Liver (tissue), 8 donors: ENCODE measurements at regions not wholly inside any gene's neighbourhood (a gene's known extent, or its start where the extent isn't known, plus 50 kb on each side); places are given as distances from the start of the nearest gene placed in this dataset.

ENCODE experiments used
- DNase-seq: peaks from one replicate; pipeline ENCODE4 v3.0.0-alpha.2; 2017; ENCODE audit warnings: low spot score
- H3K27ac ChIP-seq, 2 donors: one replicate each; pipeline ENCODE4 v1.7.0; 2013; ENCODE audit warnings: inconsistent platforms in 2 of 2, low read length in 2 of 2, control low read depth in 1 of 2, low read depth in 1 of 2, mild to moderate bottlenecking in 1 of 2
- H3K27me3 ChIP-seq, 4 donors: one replicate each; pipeline versions ENCODE4 v1.6.1 to v1.7.0; 2013; ENCODE audit warnings: low read length in 3 of 4, inconsistent platforms in 1 of 4, mild to moderate bottlenecking in 1 of 4, moderate library complexity in 1 of 4; ENCODE audit not compliant: control insufficient read depth in 4 of 4, insufficient read depth in 4 of 4
- H3K36me3 ChIP-seq, 4 donors: one replicate each; pipeline versions ENCODE4 v1.6.1 to v1.7.0; 2013; ENCODE audit warnings: low read length in 3 of 4, mild to moderate bottlenecking in 3 of 4, low read depth in 1 of 4, moderate library complexity in 1 of 4; ENCODE audit not compliant: control insufficient read depth in 4 of 4, insufficient read depth in 3 of 4
- H3K4me1 ChIP-seq, 4 donors: one replicate each; pipeline versions ENCODE4 v1.6.1 to v1.7.0; 2013; ENCODE audit warnings: low read length in 3 of 4, mild to moderate bottlenecking in 3 of 4, moderate library complexity in 1 of 4; ENCODE audit not compliant: control insufficient read depth in 4 of 4, insufficient read depth in 4 of 4
- H3K4me3 ChIP-seq, 3 donors: one replicate each; pipeline versions ENCODE4 v1.6.1 to v1.7.0; 2013; ENCODE audit warnings: low read length in 3 of 3, control low read depth in 1 of 3, low read depth in 1 of 3, mild to moderate bottlenecking in 1 of 3
- H3K9ac ChIP-seq, 2 donors: one replicate each; pipeline ENCODE4 v1.7.0; 2013; ENCODE audit warnings: low read length in 2 of 2, mild to moderate bottlenecking in 2 of 2, moderate library complexity in 2 of 2, control low read depth in 1 of 2, low read depth in 1 of 2
- H3K9me3 ChIP-seq, 4 donors: one replicate each; pipeline versions ENCODE4 v1.6.1 to v1.7.0; 2013; ENCODE audit warnings: low read length in 3 of 4; ENCODE audit not compliant: control insufficient read depth in 4 of 4
- EGR1 ChIP-seq, 2 donors: IDR thresholded peaks; 2 replicates each; pipeline ENCODE4 v1.6.1; 2016 to 2018; ENCODE audit warnings: antibody characterized with exemption in 2 of 2, low read depth in 2 of 2
- FOXA1 ChIP-seq: IDR thresholded peaks from 2 replicates; pipeline ENCODE4 v1.6.1; 2016; ENCODE audit warnings: antibody characterized with exemption
- FOXA2 ChIP-seq: IDR thresholded peaks from 2 replicates; pipeline ENCODE4 v1.6.1; 2016; ENCODE audit warnings: antibody characterized with exemption
- GABPA ChIP-seq, 2 donors: IDR thresholded peaks in 1 of 2; conservative IDR thresholded peaks in 1 of 2; 2 replicates each; pipeline ENCODE4 v1.6.1; 2016; ENCODE audit warnings: antibody characterized with exemption in 2 of 2, mild to moderate bottlenecking in 1 of 2, moderate library complexity in 1 of 2
- HNF4A ChIP-seq, 2 donors: conservative IDR thresholded peaks; 2 replicates each; pipeline ENCODE4 v1.6.1; 2016; ENCODE audit warnings: antibody characterized with exemption in 2 of 2, mild to moderate bottlenecking in 2 of 2
- HNF4G ChIP-seq: IDR thresholded peaks from 2 replicates; pipeline ENCODE4 v1.6.1; 2016; ENCODE audit warnings: antibody characterized with exemption
- JUND ChIP-seq, 2 donors: IDR thresholded peaks; 2 replicates each; pipeline ENCODE4 v1.6.1; 2016; ENCODE audit warnings: antibody characterized with exemption in 2 of 2
- NR2F2 ChIP-seq: IDR thresholded peaks from 2 replicates; pipeline ENCODE4 v1.6.1; 2016; ENCODE audit warnings: antibody characterized with exemption
- RAD21 ChIP-seq, 2 donors: IDR thresholded peaks; 2 replicates each; pipeline ENCODE4 v1.6.1; 2016; ENCODE audit warnings: antibody characterized with exemption in 2 of 2, mild to moderate bottlenecking in 2 of 2
- REST ChIP-seq: IDR thresholded peaks from 2 replicates; pipeline ENCODE4 v1.6.1; 2016; ENCODE audit warnings: antibody characterized with exemption, mild to moderate bottlenecking
- RXRA ChIP-seq, 2 donors: IDR thresholded peaks; 2 replicates each; pipeline ENCODE4 v1.6.1; 2017 to 2018; ENCODE audit warnings: antibody characterized with exemption in 2 of 2, mild to moderate bottlenecking in 1 of 2
- SP1 ChIP-seq: IDR thresholded peaks from 2 replicates; pipeline ENCODE4 v1.6.1; 2018; ENCODE audit warnings: antibody characterized with exemption, mild to moderate bottlenecking
- TAF1 ChIP-seq: conservative IDR thresholded peaks from 2 replicates; pipeline ENCODE4 v1.6.1; 2016; ENCODE audit warnings: antibody characterized with exemption, mild to moderate bottlenecking
- YY1 ChIP-seq: IDR thresholded peaks from 2 replicates; pipeline ENCODE4 v1.6.1; 2016; ENCODE audit warnings: antibody characterized with exemption, mild to moderate bottlenecking
- WGBS: extraction: QIAGEN DNeasy Blood & Tissue Kit; methylation state at CpG from one replicate; pipeline ENCODE4 v1.1.7; 2013; 5-methylcytosine and 5-hydroxymethylcytosine counted together
- TF ChIP-seq, protein P1 (sequence below): IDR thresholded peaks from 2 replicates; pipeline ENCODE4 v1.6.1; 2016; ENCODE audit warnings: antibody characterized with exemption
- TF ChIP-seq, protein P2 (sequence below): IDR thresholded peaks from 2 replicates; pipeline ENCODE4 v1.6.1; 2016; ENCODE audit warnings: antibody characterized with exemption
- TF ChIP-seq, protein P3 (sequence below): IDR thresholded peaks from 2 replicates; pipeline ENCODE4 v1.6.1; 2016; ENCODE audit warnings: antibody characterized with exemption
- TF ChIP-seq, protein P4 (sequence below): fragments of 150-350 bp; IDR thresholded peaks from 2 replicates; pipeline ENCODE4 v1.5.1; 2017; ENCODE audit warnings: improper control_type of control experiment, low read depth, low read length; ENCODE audit not compliant: missing input control
- donor health status: healthy.
- donor health status: healthy.
- donor health status: healthy.
- donor health status: healthy.
- donor health status: healthy.

DNA sequence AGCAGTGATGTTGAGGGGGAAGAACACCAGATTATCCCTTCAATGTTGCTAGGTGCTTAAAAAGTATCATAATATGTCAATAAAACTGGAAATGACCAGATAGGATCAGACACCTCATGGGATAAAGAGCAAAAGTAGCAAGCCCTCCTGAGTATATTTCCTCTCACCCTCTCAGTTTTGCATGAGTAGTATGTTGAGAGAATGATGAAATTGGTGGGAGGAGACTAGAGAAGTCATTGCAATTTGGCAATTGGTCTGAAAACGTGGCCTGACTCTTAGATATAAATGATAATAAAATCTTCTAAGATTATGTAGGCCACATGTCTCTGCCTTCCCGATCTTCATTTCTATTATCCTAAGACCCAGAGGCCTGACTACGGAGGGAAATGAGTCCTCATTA, 151.2 kb upstream of the ARRDC3 start:
- H3K9ac ChIP-seq: no peak overlapping the region
- no peak overlapping the region for H3K4me3 ChIP-seq
- DNase-seq: no peak
- TF ChIP-seq RAD21 (IDR thresholded peaks at IDR 0.05): no peak
- TF ChIP-seq SP1: no peak
- no peak for TF ChIP-seq GABPA (IDR thresholded peaks at IDR 0.05 in 1 of 2, conservative IDR thresholded peaks at IDR 0.05 in 1 of 2)
- TF ChIP-seq TAF1: no peak
- TF ChIP-seq YY1: no peak
- TF ChIP-seq RXRA (IDR thresholded peaks at IDR 0.05): no peak
- no peak for TF ChIP-seq REST
- no peak for TF ChIP-seq FOXA2
- TF ChIP-seq, protein P1, sequence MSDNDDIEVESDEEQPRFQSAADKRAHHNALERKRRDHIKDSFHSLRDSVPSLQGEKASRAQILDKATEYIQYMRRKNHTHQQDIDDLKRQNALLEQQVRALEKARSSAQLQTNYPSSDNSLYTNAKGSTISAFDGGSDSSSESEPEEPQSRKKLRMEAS: no peak
- no peak for TF ChIP-seq NR2F2
- no peak for TF ChIP-seq FOXA1
- TF ChIP-seq, protein P2, sequence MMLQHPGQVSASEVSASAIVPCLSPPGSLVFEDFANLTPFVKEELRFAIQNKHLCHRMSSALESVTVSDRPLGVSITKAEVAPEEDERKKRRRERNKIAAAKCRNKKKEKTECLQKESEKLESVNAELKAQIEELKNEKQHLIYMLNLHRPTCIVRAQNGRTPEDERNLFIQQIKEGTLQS: no peak
- TF ChIP-seq, protein P3, sequence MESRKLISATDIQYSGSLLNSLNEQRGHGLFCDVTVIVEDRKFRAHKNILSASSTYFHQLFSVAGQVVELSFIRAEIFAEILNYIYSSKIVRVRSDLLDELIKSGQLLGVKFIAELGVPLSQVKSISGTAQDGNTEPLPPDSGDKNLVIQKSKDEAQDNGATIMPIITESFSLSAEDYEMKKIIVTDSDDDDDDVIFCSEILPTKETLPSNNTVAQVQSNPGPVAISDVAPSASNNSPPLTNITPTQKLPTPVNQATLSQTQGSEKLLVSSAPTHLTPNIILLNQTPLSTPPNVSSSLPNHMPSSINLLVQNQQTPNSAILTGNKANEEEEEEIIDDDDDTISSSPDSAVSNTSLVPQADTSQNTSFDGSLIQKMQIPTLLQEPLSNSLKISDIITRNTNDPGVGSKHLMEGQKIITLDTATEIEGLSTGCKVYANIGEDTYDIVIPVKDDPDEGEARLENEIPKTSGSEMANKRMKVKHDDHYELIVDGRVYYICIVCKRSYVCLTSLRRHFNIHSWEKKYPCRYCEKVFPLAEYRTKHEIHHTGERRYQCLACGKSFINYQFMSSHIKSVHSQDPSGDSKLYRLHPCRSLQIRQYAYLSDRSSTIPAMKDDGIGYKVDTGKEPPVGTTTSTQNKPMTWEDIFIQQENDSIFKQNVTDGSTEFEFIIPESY: no peak
- TF ChIP-seq HNF4G: no peak
- TF ChIP-seq, protein P4, sequence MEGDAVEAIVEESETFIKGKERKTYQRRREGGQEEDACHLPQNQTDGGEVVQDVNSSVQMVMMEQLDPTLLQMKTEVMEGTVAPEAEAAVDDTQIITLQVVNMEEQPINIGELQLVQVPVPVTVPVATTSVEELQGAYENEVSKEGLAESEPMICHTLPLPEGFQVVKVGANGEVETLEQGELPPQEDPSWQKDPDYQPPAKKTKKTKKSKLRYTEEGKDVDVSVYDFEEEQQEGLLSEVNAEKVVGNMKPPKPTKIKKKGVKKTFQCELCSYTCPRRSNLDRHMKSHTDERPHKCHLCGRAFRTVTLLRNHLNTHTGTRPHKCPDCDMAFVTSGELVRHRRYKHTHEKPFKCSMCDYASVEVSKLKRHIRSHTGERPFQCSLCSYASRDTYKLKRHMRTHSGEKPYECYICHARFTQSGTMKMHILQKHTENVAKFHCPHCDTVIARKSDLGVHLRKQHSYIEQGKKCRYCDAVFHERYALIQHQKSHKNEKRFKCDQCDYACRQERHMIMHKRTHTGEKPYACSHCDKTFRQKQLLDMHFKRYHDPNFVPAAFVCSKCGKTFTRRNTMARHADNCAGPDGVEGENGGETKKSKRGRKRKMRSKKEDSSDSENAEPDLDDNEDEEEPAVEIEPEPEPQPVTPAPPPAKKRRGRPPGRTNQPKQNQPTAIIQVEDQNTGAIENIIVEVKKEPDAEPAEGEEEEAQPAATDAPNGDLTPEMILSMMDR: no peak
- no peak for TF ChIP-seq EGR1 (IDR thresholded peaks at IDR 0.05; ENCODE audit: low read depth in 2 of 2)
- TF ChIP-seq HNF4A (conservative IDR thresholded peaks at IDR 0.05): no peak
- no peak for TF ChIP-seq JUND (IDR thresholded peaks at IDR 0.05)
- no peaks in the 10 kb centered on the region for H3K4me1 ChIP-seq
- no peaks in the 10 kb centered on the region for H3K27me3 ChIP-seq
- no peaks in the 10 kb centered on the region for H3K9me3 ChIP-seq
- no peaks in the 10 kb centered on the region for H3K36me3 ChIP-seq
- WGBS: 79% methylated on average over 3 of the region's 3 CpGs
- H3K27ac ChIP-seq: no peak overlapping the region
